ENCODE measurements at regions not wholly inside any gene's neighbourhood (a gene's known extent, or its start where the extent isn't known, plus 50 kb on each side); places are given as distances from the start of the nearest gene placed in this dataset.

DNA sequence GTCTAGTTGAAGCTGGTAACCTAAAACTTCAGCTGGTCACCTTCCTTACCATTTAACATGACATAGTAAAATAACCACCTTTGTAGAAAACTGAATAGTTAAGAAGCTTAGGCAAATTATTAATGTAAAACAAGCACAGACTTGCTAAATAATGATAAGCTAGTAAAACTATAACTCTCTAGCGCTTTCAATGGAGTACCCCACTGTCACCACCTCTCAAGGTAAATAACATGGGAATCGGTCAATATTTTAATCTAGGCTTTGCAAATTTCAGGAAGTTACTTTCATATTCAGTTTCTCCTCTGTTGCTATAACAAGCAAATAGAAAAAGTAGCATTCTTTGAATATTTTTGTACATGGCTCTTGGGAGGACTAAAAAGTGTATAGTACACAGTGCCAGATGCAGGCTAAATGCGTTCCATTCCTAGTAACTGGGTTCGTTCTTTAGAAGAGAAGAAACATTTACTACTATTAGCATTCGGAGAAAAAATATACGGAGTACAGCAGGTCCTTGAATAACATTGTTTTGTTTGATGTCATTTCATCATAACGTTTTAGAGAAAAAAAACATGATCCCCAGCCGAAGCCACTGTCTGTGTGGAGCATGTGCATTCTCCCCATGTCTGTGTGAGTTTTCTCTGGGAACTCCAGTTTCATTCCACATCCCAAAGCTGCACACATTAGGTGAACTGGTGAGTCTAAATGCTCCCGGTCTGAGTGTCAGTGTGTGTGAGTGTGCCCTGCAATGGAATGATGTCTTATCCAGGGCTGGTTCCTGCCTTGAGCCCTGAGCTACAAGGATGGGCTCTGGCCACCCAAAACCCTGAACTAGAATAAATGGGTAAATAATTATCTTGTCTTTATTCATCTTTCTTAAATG lies 52.5 kb downstream of the EPRS1 start:
- no peak for DNase-seq

DNA sequence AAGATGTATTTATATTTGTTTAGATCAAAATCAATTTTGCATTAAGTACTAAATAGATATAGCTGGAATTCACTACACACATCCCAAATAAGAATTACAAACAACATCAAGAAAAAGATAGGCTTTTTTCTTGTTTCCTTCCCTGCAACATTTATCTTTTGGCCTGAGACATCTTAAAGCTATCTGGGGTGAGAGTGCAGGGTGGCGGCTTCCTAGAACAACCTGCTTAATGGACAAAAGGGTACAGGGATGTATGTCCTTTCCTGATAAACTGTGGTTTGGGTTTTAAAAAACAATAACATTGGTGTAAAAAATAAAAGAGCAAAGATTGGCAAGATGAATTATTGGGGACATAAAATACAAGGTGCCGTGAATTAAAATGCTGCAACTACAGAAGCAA lies 54.4 kb downstream of the EPRS1 start:
- no peak for DNase-seq

DNA sequence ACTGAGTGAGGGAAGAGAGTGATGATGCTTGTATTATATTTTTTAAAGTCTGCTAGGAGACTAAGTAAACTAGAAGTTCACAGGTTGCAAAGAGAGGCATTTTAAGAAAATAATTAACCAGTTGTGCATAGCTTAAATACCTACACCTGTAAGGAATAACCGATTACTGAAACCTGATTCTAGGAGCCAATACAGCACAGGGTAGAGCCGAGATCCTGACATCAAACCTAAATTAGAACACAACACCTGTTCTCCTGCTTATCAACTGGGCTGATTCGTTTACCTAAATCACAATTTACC lies 54.8 kb downstream of the EPRS1 start:
- DNase-seq, result no peak

DNA sequence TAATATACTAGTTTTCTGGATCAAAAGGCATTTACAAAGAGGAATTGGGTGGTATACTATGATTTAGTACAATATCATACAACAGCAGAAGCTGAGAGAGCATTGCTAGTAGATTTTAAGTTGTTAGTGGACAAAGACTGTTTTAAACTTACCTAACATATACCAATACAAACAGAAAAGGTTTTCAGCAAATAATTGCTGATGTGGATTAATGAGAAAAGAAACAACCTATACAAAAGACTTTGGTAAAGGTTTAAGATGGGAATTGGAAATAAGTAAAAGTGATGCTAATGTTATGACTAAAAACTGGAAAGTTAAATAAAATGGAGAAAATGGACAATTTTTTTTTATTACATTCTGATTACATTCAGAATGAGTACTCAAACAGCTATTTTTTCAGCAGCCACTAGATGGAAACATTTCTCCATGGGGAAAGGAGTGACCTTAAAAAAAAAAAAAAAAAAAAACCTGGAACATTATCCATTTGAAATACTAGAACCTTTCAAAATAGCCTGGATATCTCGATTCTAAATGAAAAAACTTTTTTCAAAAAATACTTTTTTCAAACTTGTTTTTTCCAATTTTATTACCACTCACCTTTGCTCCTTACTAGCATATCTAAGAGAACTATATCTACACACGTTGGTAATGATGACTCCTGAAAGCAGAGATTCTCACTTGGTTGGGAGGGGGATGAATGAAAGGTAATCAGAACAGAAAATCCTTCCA lies 55.4 kb downstream of the EPRS1 start:
- DNase-seq, result peak in 1 of 2 experiments; percentile 34

DNA sequence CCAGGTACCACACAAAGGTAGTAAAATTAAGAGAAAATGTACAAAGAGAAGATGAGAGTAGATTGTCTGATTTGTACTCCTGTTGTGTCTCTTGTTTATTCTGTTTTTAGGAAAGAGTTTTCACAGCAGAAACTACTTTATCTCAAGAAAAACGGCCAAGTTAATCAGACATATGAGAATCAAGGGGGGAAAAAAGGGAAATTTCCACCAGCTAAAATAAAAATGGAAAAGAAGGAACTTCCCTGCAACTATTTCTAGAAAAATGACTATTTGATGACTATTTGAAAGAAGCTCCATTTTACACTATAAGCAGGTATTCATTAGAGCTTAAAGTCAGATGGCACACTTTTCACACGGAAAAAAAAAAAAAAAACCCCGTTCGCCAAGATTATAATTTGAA lies 56.5 kb downstream of the EPRS1 start:
- DNase-seq, result no peak

DNA sequence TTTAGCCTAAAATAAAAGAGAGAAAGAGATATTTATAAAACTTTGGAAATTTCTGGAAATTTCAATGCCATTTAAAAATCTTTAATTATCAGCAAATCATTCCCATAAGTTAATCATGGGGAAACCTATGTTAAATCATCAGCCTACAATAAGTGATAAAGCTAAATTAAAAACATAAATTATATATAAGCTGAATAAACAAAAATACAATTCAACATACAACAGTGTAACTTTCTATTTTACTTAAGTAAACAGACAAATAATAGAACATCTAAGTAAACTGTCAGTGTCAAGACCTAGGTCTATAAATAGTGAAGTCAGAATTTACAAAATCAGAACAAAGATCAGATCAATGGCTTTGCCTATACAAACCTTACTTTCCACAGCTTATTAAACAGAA lies 57.5 kb downstream of the EPRS1 start:
- no peak for DNase-seq

DNA sequence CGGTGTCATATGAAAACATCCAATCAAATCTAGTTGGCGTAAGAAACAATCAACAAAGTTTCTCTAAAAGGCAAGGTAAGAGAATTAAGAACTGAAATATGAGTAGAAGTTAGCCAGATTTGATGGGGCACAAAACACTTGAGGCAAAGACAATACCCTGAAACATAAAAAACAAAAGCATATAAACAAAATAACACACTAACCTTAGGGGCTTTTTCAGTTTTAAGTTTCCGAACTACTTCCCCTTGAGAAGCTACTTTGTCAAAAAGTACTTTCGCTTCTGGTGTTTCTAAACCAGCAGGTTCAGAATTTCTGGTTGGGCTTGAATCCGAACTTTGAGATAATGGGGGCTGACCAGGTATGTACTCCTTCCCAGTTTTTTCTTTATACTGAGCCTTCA lies 57.9 kb downstream of the EPRS1 start:
- DNase-seq, result no peak

DNA sequence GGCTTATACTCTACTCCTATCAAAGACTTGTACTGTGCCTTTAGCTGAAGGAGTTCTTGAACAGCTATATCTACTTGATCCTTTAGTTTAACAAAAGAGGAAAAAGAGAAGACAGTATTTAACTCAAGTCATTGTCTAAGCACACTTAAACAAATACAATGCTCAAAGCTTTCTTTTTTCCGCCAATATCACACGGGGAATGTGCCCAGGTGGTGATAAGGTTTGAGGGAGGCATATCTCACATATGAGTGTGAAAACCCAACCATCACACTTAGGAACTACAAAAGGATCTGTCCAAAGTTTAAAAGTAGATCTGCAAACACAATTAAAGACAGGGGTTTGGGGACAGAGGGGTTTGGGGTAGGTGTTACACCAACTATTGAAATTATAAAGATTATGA lies 59.0 kb upstream of the SLC30A10 start:
- no peak for DNase-seq

DNA sequence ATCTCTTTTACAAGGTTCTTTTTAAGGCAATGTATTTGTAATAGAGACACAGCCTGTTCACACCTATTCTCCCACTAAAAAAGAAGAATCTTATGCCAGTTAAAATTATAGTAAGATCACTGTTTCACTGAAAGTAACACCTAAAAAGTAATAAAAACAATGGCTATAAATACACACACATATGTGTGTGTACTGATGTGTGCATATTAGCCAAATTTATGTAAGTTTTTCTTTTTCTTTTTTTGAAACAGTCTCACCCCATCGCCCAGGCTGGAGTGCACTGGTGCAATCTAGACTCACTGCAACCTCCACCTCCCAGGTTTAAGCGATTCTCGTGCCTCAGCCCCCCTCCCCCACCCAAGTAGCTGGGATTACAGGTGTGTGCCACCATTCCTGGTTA lies 56.8 kb upstream of the SLC30A10 start:
- DNase-seq, result no peak

Data from NCI-H446 (cell line).